ENCODE measurements at regions not wholly inside any gene's neighbourhood (a gene's known extent, or its start where the extent isn't known, plus 50 kb on each side); places are given as distances from the start of the nearest gene placed in this dataset.

GRCh38 chr6:167730441-167730840 lies 96.3 kb upstream of the AFDN start:
- TF ChIP-seq CTCF (IDR thresholded peaks at IDR 0.05) (no peak), POLR2A (IDR thresholded peaks at IDR 0.05) (no peak)

Data from adrenal gland (tissue), 5 donors.